ENCODE measurements at regions not wholly inside any gene's neighbourhood (a gene's known extent, or its start where the extent isn't known, plus 50 kb on each side); places are given as distances from the start of the nearest gene placed in this dataset.
"Not testable (repeated sequence)": the region's sequence is repeated elsewhere in the genome, so short reads cannot be mapped to it uniquely, and the experiment has no call there.

GRCh38 chr15:26001201-26001600, 138.1 kb upstream of the ATP10A start:
- no peak overlapping the region for H2BK5ac ChIP-seq (ENCODE audit: low read length)
- H2BK15ac ChIP-seq (replicated peaks; ENCODE audit: low read depth): no peak overlapping the region
- no peaks in the 10 kb centered on the region for H3K36me3 ChIP-seq (ENCODE audit: control insufficient read depth, insufficient read depth, low read length)
- no peak overlapping the region for H2BK120ac ChIP-seq (ENCODE audit: low read depth, low read length)
- no peaks in the 10 kb centered on the region for H3K79me1 ChIP-seq (ENCODE audit: low read length)
- H3K4ac ChIP-seq (ENCODE audit: low read depth, low read length): no peak overlapping the region
- no peak for DNase-seq
- no peak overlapping the region for H3K4me2 ChIP-seq (ENCODE audit: low read length)
- no peak overlapping the region for H4K5ac ChIP-seq (ENCODE audit: low read length)
- no peaks in the 10 kb centered on the region for H3K79me2 ChIP-seq (ENCODE audit: control insufficient read depth, insufficient read depth, low read length)
- H3K27me3 ChIP-seq (ENCODE audit: insufficient read depth, low read length, poor library complexity): no peaks in the 10 kb centered on the region
- no peak overlapping the region for H3K9ac ChIP-seq (ENCODE audit: low read length)
- no peak overlapping the region for H2AK5ac ChIP-seq (ENCODE audit: low read length)
- WGBS (ENCODE audit: extremely low coverage, insufficient coverage, low lambda C conversion rate): no CpG with 5 or more reads among the region's 9 CpGs
- no peaks in the 10 kb centered on the region for H3K4me1 ChIP-seq (ENCODE audit: control insufficient read depth, low read depth, low read length)
- no peak overlapping the region for H3K18ac ChIP-seq (ENCODE audit: low read length)
- H3K23ac ChIP-seq (ENCODE audit: low read length): no peak overlapping the region
- H4K8ac ChIP-seq (ENCODE audit: low read depth, low read length): no peak overlapping the region
- no peak overlapping the region for H3K56ac ChIP-seq (ENCODE audit: low read length)
- no peak overlapping the region for H3K27ac ChIP-seq (ENCODE audit: low read depth, low read length)
- H3K4me3 ChIP-seq (ENCODE audit: low read length): no peak overlapping the region

GRCh38 chr15:25993506-25993905, 130.4 kb upstream of the ATP10A start:
- H3K9ac ChIP-seq (ENCODE audit: low read length): no peak overlapping the region
- H3K79me1 ChIP-seq (ENCODE audit: low read length): no peaks in the 10 kb centered on the region
- H3K4ac ChIP-seq (ENCODE audit: low read depth, low read length): no peak overlapping the region
- no peak overlapping the region for H3K23ac ChIP-seq (ENCODE audit: low read length)
- H3K18ac ChIP-seq (ENCODE audit: low read length): no peak overlapping the region
- no peaks in the 10 kb centered on the region for H3K79me2 ChIP-seq (ENCODE audit: control insufficient read depth, insufficient read depth, low read length)
- H3K4me1 ChIP-seq (ENCODE audit: control insufficient read depth, low read depth, low read length): no peaks in the 10 kb centered on the region
- H3K36me3 ChIP-seq (ENCODE audit: control insufficient read depth, insufficient read depth, low read length): no peaks in the 10 kb centered on the region
- no peak overlapping the region for H2BK15ac ChIP-seq (replicated peaks; ENCODE audit: low read depth)
- H2AK5ac ChIP-seq (ENCODE audit: low read length): no peak overlapping the region
- H4K5ac ChIP-seq (ENCODE audit: low read length): no peak overlapping the region
- H3K27ac ChIP-seq (ENCODE audit: low read depth, low read length): no peak overlapping the region
- no peaks in the 10 kb centered on the region for H3K27me3 ChIP-seq (ENCODE audit: insufficient read depth, low read length, poor library complexity)
- no peak overlapping the region for H3K4me3 ChIP-seq (ENCODE audit: low read length)
- no peak overlapping the region for H3K56ac ChIP-seq (ENCODE audit: low read length)
- WGBS (ENCODE audit: extremely low coverage, insufficient coverage, low lambda C conversion rate): no CpG with 5 or more reads among the region's 1 CpG
- H4K8ac ChIP-seq (ENCODE audit: low read depth, low read length): no peak overlapping the region
- no peak overlapping the region for H2BK5ac ChIP-seq (ENCODE audit: low read length)
- no peak overlapping the region for H3K4me2 ChIP-seq (ENCODE audit: low read length)
- H2BK120ac ChIP-seq (ENCODE audit: low read depth, low read length): no peak overlapping the region
- no peak for DNase-seq

GRCh38 chr15:25990220-25990619, 127.1 kb upstream of the ATP10A start:
- H3K27ac ChIP-seq (ENCODE audit: low read depth, low read length): no peak overlapping the region
- H3K27me3 ChIP-seq (ENCODE audit: insufficient read depth, low read length, poor library complexity): no peaks in the 10 kb centered on the region
- WGBS (ENCODE audit: extremely low coverage, insufficient coverage, low lambda C conversion rate): no CpG with 5 or more reads among the region's 15 CpGs

GRCh38 chr15:25989327-25989726, 126.2 kb upstream of the ATP10A start:
- no peaks in the 10 kb centered on the region for H3K27me3 ChIP-seq (ENCODE audit: insufficient read depth, low read length, poor library complexity)
- no CpG with 5 or more reads among the region's 25 CpGs for WGBS (ENCODE audit: extremely low coverage, insufficient coverage, low lambda C conversion rate)
- H3K36me3 ChIP-seq (ENCODE audit: control insufficient read depth, insufficient read depth, low read length): no peaks in the 10 kb centered on the region
- H2BK15ac ChIP-seq (replicated peaks; ENCODE audit: low read depth): no peak overlapping the region
- H3K4me1 ChIP-seq (ENCODE audit: control insufficient read depth, low read depth, low read length): no peaks in the 10 kb centered on the region
- no peak overlapping the region for H3K9ac ChIP-seq (ENCODE audit: low read length)
- H3K23ac ChIP-seq (ENCODE audit: low read length): no peak overlapping the region
- H3K79me1 ChIP-seq (ENCODE audit: low read length): no peaks in the 10 kb centered on the region
- no peak overlapping the region for H2BK120ac ChIP-seq (ENCODE audit: low read depth, low read length)
- no peak overlapping the region for H3K27ac ChIP-seq (ENCODE audit: low read depth, low read length)
- no peak overlapping the region for H2BK5ac ChIP-seq (ENCODE audit: low read length)
- H2AK5ac ChIP-seq (ENCODE audit: low read length): no peak overlapping the region
- H4K5ac ChIP-seq (ENCODE audit: low read length): no peak overlapping the region
- H3K18ac ChIP-seq (ENCODE audit: low read length): no peak overlapping the region
- no peaks in the 10 kb centered on the region for H3K79me2 ChIP-seq (ENCODE audit: control insufficient read depth, insufficient read depth, low read length)
- peak; percentile 30 for DNase-seq
- no peak overlapping the region for H3K4me2 ChIP-seq (ENCODE audit: low read length)
- no peak overlapping the region for H4K8ac ChIP-seq (ENCODE audit: low read depth, low read length)
- no peak overlapping the region for H3K4me3 ChIP-seq (ENCODE audit: low read length)
- H3K56ac ChIP-seq (ENCODE audit: low read length): no peak overlapping the region
- no peak overlapping the region for H3K4ac ChIP-seq (ENCODE audit: low read depth, low read length)

More at GRCh38 chr15:25990220-25990619, 127.1 kb upstream of the ATP10A start:
- no peak overlapping the region for H4K5ac ChIP-seq (ENCODE audit: low read length)
- no peaks in the 10 kb centered on the region for H3K79me1 ChIP-seq (ENCODE audit: low read length)
- H2BK120ac ChIP-seq (ENCODE audit: low read depth, low read length): no peak overlapping the region
- no peak overlapping the region for H4K8ac ChIP-seq (ENCODE audit: low read depth, low read length)
- no peak overlapping the region for H3K4me2 ChIP-seq (ENCODE audit: low read length)
- no peak for DNase-seq
- H3K9ac ChIP-seq (ENCODE audit: low read length): no peak overlapping the region
- H3K4me3 ChIP-seq (ENCODE audit: low read length): no peak overlapping the region
- H2BK15ac ChIP-seq (replicated peaks; ENCODE audit: low read depth): no peak overlapping the region
- H3K36me3 ChIP-seq (ENCODE audit: control insufficient read depth, insufficient read depth, low read length): no peaks in the 10 kb centered on the region
- H3K4me1 ChIP-seq (ENCODE audit: control insufficient read depth, low read depth, low read length): no peaks in the 10 kb centered on the region
- H3K4ac ChIP-seq (ENCODE audit: low read depth, low read length): no peak overlapping the region
- no peak overlapping the region for H3K56ac ChIP-seq (ENCODE audit: low read length)
- H2AK5ac ChIP-seq (ENCODE audit: low read length): no peak overlapping the region
- H2BK5ac ChIP-seq (ENCODE audit: low read length): no peak overlapping the region
- H3K23ac ChIP-seq (ENCODE audit: low read length): no peak overlapping the region
- H3K79me2 ChIP-seq (ENCODE audit: control insufficient read depth, insufficient read depth, low read length): no peaks in the 10 kb centered on the region
- H3K18ac ChIP-seq (ENCODE audit: low read length): no peak overlapping the region

GRCh38 chr15:25988716-25989115, 125.6 kb upstream of the ATP10A start:
- H3K79me2 ChIP-seq (ENCODE audit: control insufficient read depth, insufficient read depth, low read length); H3K36me3 ChIP-seq (ENCODE audit: control insufficient read depth, insufficient read depth, low read length); H2AK5ac ChIP-seq (ENCODE audit: low read length); H4K5ac ChIP-seq (ENCODE audit: low read length); H3K27me3 ChIP-seq (ENCODE audit: insufficient read depth, low read length, poor library complexity); H2BK120ac ChIP-seq (ENCODE audit: low read depth, low read length); H4K8ac ChIP-seq (ENCODE audit: low read depth, low read length); H3K4ac ChIP-seq (ENCODE audit: low read depth, low read length); H3K4me3 ChIP-seq (ENCODE audit: low read length); H3K18ac ChIP-seq (ENCODE audit: low read length); H3K27ac ChIP-seq (ENCODE audit: low read depth, low read length); H2BK15ac ChIP-seq (replicated peaks; ENCODE audit: low read depth); H3K9ac ChIP-seq (ENCODE audit: low read length); DNase-seq; H2BK5ac ChIP-seq (ENCODE audit: low read length); H3K56ac ChIP-seq (ENCODE audit: low read length); H3K4me1 ChIP-seq (ENCODE audit: control insufficient read depth, low read depth, low read length); H3K23ac ChIP-seq (ENCODE audit: low read length); H3K79me1 ChIP-seq (ENCODE audit: low read length); H3K4me2 ChIP-seq (ENCODE audit: low read length): not testable (repeated sequence)
- no CpG with 5 or more reads among the region's 9 CpGs for WGBS (ENCODE audit: extremely low coverage, insufficient coverage, low lambda C conversion rate)

- no peak overlapping the region for H3K9ac ChIP-seq (ENCODE audit: low read length)
- H3K36me3 ChIP-seq (ENCODE audit: control insufficient read depth, insufficient read depth, low read length): no peaks in the 10 kb centered on the region
- H2BK5ac ChIP-seq (ENCODE audit: low read length): no peak overlapping the region
- H3K56ac ChIP-seq (ENCODE audit: low read length): no peak overlapping the region
- H4K5ac ChIP-seq (ENCODE audit: low read length): no peak overlapping the region
- no peak overlapping the region for H3K4ac ChIP-seq (ENCODE audit: low read depth, low read length)
- no peak for DNase-seq
- no peak overlapping the region for H2BK15ac ChIP-seq (replicated peaks; ENCODE audit: low read depth)
- no peak overlapping the region for H3K27ac ChIP-seq (ENCODE audit: low read depth, low read length)
- H4K8ac ChIP-seq (ENCODE audit: low read depth, low read length): no peak overlapping the region
- H3K79me1 ChIP-seq (ENCODE audit: low read length): no peaks in the 10 kb centered on the region
- no peaks in the 10 kb centered on the region for H3K4me1 ChIP-seq (ENCODE audit: control insufficient read depth, low read depth, low read length)
- no CpG with 5 or more reads among the region's 4 CpGs for WGBS (ENCODE audit: extremely low coverage, insufficient coverage, low lambda C conversion rate)
- H2AK5ac ChIP-seq (ENCODE audit: low read length): no peak overlapping the region
- H3K23ac ChIP-seq (ENCODE audit: low read length): no peak overlapping the region
- no peaks in the 10 kb centered on the region for H3K27me3 ChIP-seq (ENCODE audit: insufficient read depth, low read length, poor library complexity)
- no peak overlapping the region for H3K4me2 ChIP-seq (ENCODE audit: low read length)
- no peak overlapping the region for H2BK120ac ChIP-seq (ENCODE audit: low read depth, low read length)
- no peak overlapping the region for H3K4me3 ChIP-seq (ENCODE audit: low read length)
- no peaks in the 10 kb centered on the region for H3K79me2 ChIP-seq (ENCODE audit: control insufficient read depth, insufficient read depth, low read length)
- H3K18ac ChIP-seq (ENCODE audit: low read length): no peak overlapping the region
Measured at GRCh38 chr15:25987638-25988037, 124.5 kb upstream of the ATP10A start.
